ENCODE measurements at regions not wholly inside any gene's neighbourhood (a gene's known extent, or its start where the extent isn't known, plus 50 kb on each side); places are given as distances from the start of the nearest gene placed in this dataset.

GRCh38 chr2:76268902-76269620 lies 558.3 kb upstream of the GCFC2 start:
- ChIA-PET CTCF (no interaction called here), POLR2A (no interaction called here)
- no peak for DNase-seq (ENCODE audit: low read depth, low spot score)
- TF ChIP-seq, protein P1, sequence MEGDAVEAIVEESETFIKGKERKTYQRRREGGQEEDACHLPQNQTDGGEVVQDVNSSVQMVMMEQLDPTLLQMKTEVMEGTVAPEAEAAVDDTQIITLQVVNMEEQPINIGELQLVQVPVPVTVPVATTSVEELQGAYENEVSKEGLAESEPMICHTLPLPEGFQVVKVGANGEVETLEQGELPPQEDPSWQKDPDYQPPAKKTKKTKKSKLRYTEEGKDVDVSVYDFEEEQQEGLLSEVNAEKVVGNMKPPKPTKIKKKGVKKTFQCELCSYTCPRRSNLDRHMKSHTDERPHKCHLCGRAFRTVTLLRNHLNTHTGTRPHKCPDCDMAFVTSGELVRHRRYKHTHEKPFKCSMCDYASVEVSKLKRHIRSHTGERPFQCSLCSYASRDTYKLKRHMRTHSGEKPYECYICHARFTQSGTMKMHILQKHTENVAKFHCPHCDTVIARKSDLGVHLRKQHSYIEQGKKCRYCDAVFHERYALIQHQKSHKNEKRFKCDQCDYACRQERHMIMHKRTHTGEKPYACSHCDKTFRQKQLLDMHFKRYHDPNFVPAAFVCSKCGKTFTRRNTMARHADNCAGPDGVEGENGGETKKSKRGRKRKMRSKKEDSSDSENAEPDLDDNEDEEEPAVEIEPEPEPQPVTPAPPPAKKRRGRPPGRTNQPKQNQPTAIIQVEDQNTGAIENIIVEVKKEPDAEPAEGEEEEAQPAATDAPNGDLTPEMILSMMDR (IDR thresholded peaks at IDR 0.05; ENCODE audit: insufficient read depth, low read length, missing control alignments): no peak
- no peak overlapping the region for H3K4me3 ChIP-seq (ENCODE audit: low read depth, low read length)

DNA sequence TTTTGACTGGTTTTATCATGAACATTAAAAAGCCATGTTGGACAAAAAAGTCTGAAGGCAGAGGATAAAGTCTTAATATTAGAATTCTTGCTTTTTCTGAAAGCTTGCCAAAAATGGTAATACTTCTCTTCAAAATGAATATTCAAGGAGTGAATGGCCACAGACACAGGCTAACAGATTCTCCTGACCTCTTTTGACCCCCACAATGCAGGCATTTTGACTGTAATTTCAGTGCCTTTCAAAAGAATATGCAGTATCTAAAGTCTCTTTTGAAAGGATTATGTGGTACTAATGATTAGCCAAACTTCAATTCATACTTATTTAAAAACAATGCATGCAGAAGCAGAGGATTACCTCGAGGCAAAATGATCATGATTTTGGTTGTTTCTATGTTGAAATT lies 557.8 kb upstream of the GCFC2 start:
- no peak for DNase-seq (ENCODE audit: low read depth, low spot score)
- ChIA-PET CTCF (no interaction called here), POLR2A (no interaction called here)
- TF ChIP-seq, protein P1 (IDR thresholded peaks at IDR 0.05; ENCODE audit: insufficient read depth, low read length, missing control alignments): no peak
- no peak overlapping the region for H3K4me3 ChIP-seq (ENCODE audit: low read depth, low read length)

DNA sequence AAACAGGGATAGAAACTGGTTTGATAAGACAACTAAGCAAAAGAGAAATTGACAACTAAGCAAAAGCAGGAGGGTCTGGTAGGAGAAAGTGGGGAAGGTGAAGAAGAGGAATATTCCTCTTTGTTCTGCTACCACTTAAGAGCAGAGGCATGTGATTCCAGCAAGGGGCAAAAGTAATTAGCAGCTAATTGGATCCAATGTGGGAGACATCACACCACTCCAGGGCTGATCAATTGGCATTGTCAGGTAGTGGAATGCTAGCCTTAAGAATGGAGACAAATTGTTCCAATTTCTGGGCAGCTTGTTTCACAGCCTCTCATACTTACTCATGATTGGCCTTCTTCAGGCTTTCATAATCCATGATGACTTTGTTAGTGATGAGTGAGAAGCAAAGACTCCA lies 547.1 kb upstream of the GCFC2 start:
- DNase-seq (ENCODE audit: low read depth, low spot score): no peak
- ChIA-PET CTCF (no interaction called here), POLR2A (no interaction called here)
- no peak overlapping the region for H3K4me3 ChIP-seq (ENCODE audit: low read depth, low read length)
- TF ChIP-seq, protein P1 (IDR thresholded peaks at IDR 0.05; ENCODE audit: insufficient read depth, low read length, missing control alignments): no peak

DNA sequence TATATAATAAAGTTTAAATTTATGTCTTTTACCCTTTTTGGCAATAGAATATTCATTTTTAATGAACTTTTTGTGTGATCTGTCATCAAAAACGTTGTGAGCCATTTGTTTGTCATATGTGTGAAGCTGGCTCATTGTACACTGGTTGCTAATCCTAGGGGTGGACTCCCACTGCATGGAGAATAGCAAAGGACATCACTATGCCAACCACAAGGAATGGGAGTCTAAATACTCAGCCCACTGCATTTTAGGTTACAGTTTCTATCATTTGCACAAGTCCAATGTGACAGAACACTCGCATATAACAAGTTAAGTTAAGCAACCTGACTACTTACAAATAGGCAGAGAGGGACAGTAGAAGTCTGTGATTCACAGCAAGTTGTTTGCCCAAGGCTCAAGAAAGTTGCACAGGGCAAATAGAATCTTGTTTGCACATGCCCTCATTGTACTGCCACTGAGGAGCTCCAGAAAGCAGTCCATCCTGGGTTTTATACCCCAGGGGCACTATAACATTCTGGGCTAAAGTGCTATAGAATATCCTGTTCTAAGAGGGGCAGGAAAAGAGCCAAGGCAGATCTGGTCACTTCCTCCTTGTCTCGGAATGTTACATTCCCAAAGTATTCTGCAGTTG lies 545.9 kb upstream of the GCFC2 start:
- POLR2A ChIA-PET: no interaction called here
- TF ChIP-seq, protein P1 (IDR thresholded peaks at IDR 0.05; ENCODE audit: insufficient read depth, low read length, missing control alignments): no peak
- no peak overlapping the region for H3K4me3 ChIP-seq (ENCODE audit: low read depth, low read length)
- DNase-seq (ENCODE audit: low read depth, low spot score): no peak
- CTCF ChIA-PET: no interaction called here

DNA sequence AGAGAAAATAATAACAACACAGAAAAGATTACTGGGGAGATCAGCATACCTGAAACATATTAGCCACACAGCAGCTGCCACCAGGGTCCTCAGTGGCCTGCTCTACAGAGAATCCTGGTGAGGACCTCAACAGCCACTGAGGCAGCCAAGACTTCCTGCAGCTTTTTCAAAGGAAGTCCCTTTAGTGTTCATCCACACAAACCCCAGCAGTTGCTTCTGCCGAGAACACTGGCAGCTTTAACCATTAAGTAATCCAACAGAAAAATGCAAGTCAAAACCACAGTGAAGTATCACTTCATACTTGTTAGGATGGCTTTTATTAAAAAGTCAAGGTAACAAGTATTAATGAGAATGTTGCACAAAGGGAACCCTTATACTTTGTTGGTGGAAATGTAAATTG lies 542.0 kb upstream of the GCFC2 start:
- ChIA-PET CTCF (no interaction called here), POLR2A (no interaction called here)
- H3K4me3 ChIP-seq (ENCODE audit: low read depth, low read length): no peak overlapping the region
- TF ChIP-seq, protein P1 (IDR thresholded peaks at IDR 0.05; ENCODE audit: insufficient read depth, low read length, missing control alignments): no peak
- DNase-seq (ENCODE audit: low read depth, low spot score): no peak

- ChIA-PET POLR2A (no interaction called here), CTCF (no interaction called here)
- TF ChIP-seq, protein P1 (IDR thresholded peaks at IDR 0.05; ENCODE audit: insufficient read depth, low read length, missing control alignments): no peak
- no peak for DNase-seq (ENCODE audit: low read depth, low spot score)
- H3K4me3 ChIP-seq (ENCODE audit: low read depth, low read length): no peak overlapping the region
Observed at GRCh38 chr2:76251342-76251741, 540.6 kb upstream of the GCFC2 start.
